Right hindlimb (tissue), 1 donor: ENCODE measurements at regions not wholly inside any gene's neighbourhood (a gene's known extent, or its start where the extent isn't known, plus 50 kb on each side); places are given as distances from the start of the nearest gene placed in this dataset.

Experiments
- DNase-seq: peaks from one replicate; pipeline ENCODE4 v3.0.0-alpha.2; 2018

DNA sequence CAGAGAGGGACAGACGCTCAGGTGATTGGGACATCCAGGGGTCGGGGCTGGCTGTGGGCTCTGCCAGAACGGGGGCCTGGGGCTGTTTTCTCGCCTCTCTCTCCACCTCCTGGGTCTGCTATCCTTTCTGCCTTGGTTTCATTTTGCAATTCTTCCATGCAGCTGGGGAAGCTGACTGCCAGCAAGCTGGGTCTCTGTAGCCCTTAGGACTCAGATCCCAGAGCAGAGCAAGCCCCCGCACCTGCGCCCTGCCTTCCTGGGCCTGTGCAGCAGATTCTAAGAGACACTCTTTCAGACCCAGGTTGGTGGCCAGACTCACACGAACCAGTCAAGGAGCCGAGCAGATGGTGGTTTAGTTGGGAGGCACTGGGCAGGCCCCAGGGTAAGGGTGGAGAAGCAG, 59.1 kb upstream of the GRPEL1 start:
- DNase-seq = no peak

DNA sequence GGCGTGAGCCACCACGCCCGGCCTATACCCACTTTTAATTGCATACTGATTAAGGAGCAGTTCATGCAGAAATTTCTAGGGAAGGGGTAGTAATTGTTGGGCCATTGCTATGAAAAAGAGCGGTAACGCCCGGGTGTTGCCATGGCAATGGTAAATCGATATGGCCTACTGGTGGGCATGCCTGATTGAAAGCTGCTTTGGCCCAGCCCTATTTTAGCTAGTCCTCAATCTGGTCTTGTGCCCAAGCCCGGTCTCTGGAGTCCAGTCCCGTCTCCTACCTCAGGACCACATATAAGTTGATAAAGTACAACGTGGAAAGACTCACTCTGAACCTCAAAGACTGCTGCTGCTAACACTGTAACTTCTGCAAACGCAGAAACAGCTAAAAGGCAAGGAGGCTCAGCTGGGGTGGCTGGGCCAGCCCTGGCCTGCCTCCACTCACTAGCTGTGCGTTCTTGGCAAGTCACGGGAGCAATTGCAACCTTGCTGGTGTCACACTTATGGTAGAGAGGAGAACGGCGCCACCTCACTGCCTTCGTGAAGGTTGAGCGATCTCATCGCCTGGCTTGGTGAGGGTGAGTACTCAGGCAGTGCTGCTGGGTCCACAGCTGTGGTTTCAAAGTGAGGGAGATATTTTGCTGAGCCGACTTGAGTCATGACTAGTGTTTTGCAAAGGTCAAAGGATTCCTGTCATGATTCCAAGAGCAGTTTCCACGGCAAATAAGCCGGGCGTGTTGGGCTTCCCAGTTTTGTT, 57.0 kb upstream of the GRPEL1 start:
- DNase-seq = peak; percentile 85

DNA sequence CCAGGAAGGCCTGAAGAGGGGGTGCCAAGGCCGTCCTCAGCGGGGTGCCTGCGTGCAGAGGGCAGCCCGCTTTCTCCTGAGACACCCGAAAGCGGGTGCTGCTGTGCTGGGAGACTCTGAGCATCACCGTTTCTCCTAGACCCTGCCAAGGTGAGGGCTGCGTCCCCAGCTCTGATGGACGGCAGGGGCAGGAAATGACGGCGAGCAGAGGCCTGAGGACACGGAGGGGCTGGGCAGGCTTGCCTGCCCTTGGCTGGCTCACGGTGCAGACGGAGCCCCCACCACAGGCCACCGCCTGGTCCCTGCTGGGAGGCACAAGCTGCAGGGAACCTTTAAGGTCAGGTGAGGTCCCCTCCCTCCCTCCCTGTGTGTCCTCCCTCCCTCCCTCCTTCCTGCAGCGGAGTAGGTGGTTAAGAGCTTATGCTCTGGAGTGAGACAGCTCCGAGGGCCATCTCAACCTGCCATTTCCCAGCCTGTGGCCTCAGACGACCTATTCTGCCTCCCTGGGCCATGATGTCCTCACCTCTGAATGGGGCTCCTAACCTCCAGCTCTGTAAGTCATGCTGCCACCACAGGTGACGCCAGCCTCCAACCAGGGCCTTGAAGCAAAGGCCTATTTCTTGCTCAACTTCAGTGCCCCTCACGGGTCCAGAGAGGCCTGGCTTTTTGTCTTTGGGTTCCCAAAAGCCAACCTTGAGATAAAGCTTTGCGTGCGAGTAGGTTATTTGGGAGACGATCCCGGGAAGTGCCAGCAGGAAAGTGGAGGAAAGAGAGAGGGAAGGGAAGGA, 54.2 kb upstream of the GRPEL1 start:
- no peak for DNase-seq

DNA sequence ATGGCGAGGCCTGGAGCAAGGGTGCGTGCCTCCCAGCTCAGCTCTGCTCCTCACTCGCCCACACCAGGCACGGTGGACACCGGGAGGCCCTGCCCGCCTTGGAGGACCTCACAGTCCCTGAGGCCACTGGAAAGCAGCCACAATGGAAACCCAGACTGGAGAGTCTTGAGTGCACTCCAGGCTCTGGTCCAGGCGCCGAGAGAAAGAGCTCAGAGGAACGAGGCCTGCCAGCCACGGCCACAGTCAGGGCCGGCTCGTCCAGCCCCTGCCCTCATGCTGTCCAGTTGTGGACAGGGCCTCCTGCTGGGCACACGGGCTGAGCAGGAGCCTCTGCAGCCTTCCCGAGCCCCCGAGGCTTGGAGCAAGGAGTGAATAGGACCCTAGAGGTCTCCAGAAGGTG, 53.3 kb upstream of the GRPEL1 start:
- peak; percentile 56 for DNase-seq

DNA sequence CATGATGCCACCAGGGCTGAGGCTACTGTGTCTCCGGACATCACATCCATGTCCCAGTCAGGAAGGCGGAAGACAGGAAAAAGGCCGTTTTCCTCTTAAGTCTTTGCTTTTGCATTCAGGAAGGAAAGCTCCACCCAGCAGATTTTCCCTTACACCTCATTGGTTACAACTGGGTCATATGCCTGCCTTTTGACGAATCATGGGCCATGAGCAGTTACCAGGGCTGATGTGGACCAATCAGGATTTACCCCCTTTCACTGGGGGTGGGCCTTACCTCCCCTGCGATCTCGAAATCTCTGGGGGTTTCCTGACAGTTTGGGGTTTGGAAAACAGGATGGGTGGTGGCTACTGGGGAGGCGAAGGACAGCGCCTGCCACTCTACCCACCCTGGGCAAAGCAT, 52.5 kb upstream of the GRPEL1 start:
- DNase-seq = no peak

DNA sequence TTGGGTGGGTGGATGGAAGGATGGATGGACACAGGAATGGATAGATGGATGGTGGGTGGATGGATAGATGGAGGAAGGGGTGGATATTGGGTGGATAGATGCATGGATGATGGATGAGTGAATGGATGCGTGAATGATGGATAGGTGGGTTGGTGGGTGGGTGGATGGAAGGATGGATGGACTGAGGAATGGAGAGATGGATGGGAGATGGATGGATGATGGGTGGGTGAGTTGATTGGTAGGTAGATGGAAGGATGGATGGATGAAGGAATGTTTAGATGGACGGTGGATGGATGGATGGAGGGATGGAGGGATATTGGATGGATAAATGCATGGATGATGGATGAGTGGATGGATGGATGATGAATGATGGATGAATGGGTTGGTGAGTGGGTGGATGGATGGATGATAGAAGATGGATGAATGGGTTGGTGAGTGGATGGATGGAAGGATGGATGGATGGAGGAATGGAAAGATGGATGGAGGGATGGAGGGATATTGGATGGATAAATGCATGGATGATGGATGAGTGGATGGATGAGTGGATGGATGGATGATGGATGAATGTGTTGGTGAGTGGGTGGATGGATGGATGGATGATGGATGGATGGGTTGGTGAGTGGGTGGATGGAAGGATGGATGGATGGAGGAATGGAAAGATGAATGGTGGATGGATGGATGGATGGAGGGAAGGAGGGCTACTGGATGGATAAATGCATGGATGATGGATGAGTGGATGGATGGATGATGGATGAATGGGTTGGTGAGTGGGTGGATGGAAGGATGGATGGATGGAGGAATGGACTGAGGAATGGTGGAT, 50.4 kb upstream of the GRPEL1 start:
- DNase-seq = no peak
